GM23338 (cell line): ENCODE measurements at regions not wholly inside any gene's neighbourhood (a gene's known extent, or its start where the extent isn't known, plus 50 kb on each side); places are given as distances from the start of the nearest gene placed in this dataset.

Source experiments
- CREB1 ChIP-seq: fragments of 250-450 bp; sonication (Bioruptor Pico); IDR thresholded peaks from 2 replicates; pipeline ENCODE4 v1.5.0; 2020; ENCODE audit warnings: low read depth, mild to moderate bottlenecking, moderate library complexity
- EZH2 ChIP-seq: fragments of 200-600 bp; sonication (generic); IDR thresholded peaks from one replicate; pipeline ENCODE4 v1.8.0; 2017; ENCODE audit warnings: antibody characterized with exemption, mild to moderate bottlenecking, low read depth; ENCODE audit not compliant: unreplicated experiment
- EZH2phosphoT487 ChIP-seq: fragments of 200-600 bp; sonication (generic); IDR thresholded peaks from one replicate; pipeline ENCODE4 v1.8.1; 2018; ENCODE audit warnings: antibody characterized with exemption; ENCODE audit not compliant: unreplicated experiment
- JUNB ChIP-seq: IDR thresholded peaks from one replicate; pipeline ENCODE4 v1.6.1; 2016; ENCODE audit warnings: antibody characterized with exemption; ENCODE audit not compliant: unreplicated experiment
- NANOG ChIP-seq: IDR thresholded peaks from 2 replicates; pipeline ENCODE4 v1.6.1; 2016; ENCODE audit warnings: antibody characterized with exemption, borderline replicate concordance
- POLR2AphosphoS5 ChIP-seq: IDR thresholded peaks from 2 replicates; pipeline ENCODE4 v1.6.1; 2016; ENCODE audit warnings: antibody characterized with exemption, low read depth
- STAT1 ChIP-seq: IDR thresholded peaks from one replicate; pipeline ENCODE4 v1.6.1; 2016; ENCODE audit warnings: antibody characterized with exemption; ENCODE audit not compliant: unreplicated experiment
- ZNF114 ChIP-seq: fragments of 250-450 bp; sonication (Bioruptor Pico); IDR thresholded peaks from 2 replicates; pipeline ENCODE4 v1.5.0; 2020; ENCODE audit warnings: mild to moderate bottlenecking, moderate library complexity
- ZNF331 ChIP-seq: fragments of 250-450 bp; sonication (Bioruptor Pico); IDR thresholded peaks from 2 replicates; pipeline ENCODE4 v1.5.0; 2020; ENCODE audit warnings: low read depth, mild to moderate bottlenecking, moderate library complexity
- TF ChIP-seq, protein P1 (sequence below), 2 experiments: fragments of 200-600 bp in 1 of 2; sonication (generic) in 1 of 2; conservative IDR thresholded peaks; 2 replicates each; pipeline versions ENCODE4 v1.5.1 to v1.6.1; 2016 to 2017; ENCODE audit warnings: antibody characterized with exemption in 2 of 2, low read depth in 2 of 2, mild to moderate bottlenecking in 2 of 2, moderate library complexity in 1 of 2
- TF ChIP-seq, protein P2 (sequence below): IDR thresholded peaks from 2 replicates; pipeline ENCODE4 v1.6.1; 2016; ENCODE audit warnings: antibody characterized with exemption
- TF ChIP-seq, protein P3 (sequence below): IDR thresholded peaks from one replicate; pipeline ENCODE4 v1.6.1; 2018; ENCODE audit warnings: antibody characterized with exemption; ENCODE audit not compliant: unreplicated experiment
- TF ChIP-seq, protein P4 (sequence below): fragments of 250-450 bp; sonication (Bioruptor Pico); IDR thresholded peaks from 2 replicates; pipeline ENCODE4 v1.5.0; 2020; ENCODE audit warnings: mild to moderate bottlenecking, moderate library complexity

DNA sequence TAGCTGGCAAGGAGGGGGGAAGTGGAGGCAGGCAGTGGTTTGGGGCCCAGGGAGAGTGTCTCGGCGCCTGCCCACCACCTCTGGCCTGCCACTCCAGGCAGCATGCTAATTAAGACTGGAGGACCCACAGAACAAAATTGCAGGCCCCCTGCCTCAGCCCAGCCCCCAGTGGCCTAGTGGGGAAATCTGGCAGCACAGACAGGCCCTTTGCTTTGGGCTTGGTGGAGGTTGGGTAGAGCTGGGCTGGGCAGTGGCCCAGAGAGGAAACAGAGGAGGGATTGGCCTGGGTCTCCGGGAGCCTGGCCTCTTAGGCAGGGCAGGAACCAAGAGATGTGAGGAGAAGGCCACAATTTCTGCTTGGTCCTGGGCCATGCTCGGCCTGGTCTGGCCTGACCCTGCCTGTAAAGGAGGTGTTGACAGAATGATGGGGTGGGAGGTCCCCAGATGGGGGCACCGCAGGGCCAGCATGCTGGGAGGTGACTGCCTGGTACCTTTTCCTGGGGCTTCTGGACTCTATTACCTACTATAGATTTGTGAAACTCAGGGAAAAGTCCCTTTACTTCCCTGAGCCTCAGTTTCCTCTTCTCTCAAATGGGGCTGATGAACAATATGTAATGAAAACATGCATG, 92.4 kb upstream of the PJA1 start:
- TF ChIP-seq, protein P1, sequence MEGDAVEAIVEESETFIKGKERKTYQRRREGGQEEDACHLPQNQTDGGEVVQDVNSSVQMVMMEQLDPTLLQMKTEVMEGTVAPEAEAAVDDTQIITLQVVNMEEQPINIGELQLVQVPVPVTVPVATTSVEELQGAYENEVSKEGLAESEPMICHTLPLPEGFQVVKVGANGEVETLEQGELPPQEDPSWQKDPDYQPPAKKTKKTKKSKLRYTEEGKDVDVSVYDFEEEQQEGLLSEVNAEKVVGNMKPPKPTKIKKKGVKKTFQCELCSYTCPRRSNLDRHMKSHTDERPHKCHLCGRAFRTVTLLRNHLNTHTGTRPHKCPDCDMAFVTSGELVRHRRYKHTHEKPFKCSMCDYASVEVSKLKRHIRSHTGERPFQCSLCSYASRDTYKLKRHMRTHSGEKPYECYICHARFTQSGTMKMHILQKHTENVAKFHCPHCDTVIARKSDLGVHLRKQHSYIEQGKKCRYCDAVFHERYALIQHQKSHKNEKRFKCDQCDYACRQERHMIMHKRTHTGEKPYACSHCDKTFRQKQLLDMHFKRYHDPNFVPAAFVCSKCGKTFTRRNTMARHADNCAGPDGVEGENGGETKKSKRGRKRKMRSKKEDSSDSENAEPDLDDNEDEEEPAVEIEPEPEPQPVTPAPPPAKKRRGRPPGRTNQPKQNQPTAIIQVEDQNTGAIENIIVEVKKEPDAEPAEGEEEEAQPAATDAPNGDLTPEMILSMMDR (conservative IDR thresholded peaks at IDR 0.05; ENCODE audit: low read depth in 2 of 2): no peak; a peak in 1 of 4 replicates
- TF ChIP-seq EZH2 (no peak), EZH2phosphoT487 (no peak), POLR2AphosphoS5 (no peak), ZNF114 (CRISPR knock-in tag) (no peak), ZNF331 (no peak), CREB1 (no peak), JUNB (no peak), NANOG (no peak), STAT1 (no peak)
- TF ChIP-seq, protein P2, sequence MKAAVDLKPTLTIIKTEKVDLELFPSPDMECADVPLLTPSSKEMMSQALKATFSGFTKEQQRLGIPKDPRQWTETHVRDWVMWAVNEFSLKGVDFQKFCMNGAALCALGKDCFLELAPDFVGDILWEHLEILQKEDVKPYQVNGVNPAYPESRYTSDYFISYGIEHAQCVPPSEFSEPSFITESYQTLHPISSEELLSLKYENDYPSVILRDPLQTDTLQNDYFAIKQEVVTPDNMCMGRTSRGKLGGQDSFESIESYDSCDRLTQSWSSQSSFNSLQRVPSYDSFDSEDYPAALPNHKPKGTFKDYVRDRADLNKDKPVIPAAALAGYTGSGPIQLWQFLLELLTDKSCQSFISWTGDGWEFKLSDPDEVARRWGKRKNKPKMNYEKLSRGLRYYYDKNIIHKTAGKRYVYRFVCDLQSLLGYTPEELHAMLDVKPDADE: no peak
- TF ChIP-seq, protein P3, sequence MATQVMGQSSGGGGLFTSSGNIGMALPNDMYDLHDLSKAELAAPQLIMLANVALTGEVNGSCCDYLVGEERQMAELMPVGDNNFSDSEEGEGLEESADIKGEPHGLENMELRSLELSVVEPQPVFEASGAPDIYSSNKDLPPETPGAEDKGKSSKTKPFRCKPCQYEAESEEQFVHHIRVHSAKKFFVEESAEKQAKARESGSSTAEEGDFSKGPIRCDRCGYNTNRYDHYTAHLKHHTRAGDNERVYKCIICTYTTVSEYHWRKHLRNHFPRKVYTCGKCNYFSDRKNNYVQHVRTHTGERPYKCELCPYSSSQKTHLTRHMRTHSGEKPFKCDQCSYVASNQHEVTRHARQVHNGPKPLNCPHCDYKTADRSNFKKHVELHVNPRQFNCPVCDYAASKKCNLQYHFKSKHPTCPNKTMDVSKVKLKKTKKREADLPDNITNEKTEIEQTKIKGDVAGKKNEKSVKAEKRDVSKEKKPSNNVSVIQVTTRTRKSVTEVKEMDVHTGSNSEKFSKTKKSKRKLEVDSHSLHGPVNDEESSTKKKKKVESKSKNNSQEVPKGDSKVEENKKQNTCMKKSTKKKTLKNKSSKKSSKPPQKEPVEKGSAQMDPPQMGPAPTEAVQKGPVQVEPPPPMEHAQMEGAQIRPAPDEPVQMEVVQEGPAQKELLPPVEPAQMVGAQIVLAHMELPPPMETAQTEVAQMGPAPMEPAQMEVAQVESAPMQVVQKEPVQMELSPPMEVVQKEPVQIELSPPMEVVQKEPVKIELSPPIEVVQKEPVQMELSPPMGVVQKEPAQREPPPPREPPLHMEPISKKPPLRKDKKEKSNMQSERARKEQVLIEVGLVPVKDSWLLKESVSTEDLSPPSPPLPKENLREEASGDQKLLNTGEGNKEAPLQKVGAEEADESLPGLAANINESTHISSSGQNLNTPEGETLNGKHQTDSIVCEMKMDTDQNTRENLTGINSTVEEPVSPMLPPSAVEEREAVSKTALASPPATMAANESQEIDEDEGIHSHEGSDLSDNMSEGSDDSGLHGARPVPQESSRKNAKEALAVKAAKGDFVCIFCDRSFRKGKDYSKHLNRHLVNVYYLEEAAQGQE: no peak
- TF ChIP-seq, protein P4, sequence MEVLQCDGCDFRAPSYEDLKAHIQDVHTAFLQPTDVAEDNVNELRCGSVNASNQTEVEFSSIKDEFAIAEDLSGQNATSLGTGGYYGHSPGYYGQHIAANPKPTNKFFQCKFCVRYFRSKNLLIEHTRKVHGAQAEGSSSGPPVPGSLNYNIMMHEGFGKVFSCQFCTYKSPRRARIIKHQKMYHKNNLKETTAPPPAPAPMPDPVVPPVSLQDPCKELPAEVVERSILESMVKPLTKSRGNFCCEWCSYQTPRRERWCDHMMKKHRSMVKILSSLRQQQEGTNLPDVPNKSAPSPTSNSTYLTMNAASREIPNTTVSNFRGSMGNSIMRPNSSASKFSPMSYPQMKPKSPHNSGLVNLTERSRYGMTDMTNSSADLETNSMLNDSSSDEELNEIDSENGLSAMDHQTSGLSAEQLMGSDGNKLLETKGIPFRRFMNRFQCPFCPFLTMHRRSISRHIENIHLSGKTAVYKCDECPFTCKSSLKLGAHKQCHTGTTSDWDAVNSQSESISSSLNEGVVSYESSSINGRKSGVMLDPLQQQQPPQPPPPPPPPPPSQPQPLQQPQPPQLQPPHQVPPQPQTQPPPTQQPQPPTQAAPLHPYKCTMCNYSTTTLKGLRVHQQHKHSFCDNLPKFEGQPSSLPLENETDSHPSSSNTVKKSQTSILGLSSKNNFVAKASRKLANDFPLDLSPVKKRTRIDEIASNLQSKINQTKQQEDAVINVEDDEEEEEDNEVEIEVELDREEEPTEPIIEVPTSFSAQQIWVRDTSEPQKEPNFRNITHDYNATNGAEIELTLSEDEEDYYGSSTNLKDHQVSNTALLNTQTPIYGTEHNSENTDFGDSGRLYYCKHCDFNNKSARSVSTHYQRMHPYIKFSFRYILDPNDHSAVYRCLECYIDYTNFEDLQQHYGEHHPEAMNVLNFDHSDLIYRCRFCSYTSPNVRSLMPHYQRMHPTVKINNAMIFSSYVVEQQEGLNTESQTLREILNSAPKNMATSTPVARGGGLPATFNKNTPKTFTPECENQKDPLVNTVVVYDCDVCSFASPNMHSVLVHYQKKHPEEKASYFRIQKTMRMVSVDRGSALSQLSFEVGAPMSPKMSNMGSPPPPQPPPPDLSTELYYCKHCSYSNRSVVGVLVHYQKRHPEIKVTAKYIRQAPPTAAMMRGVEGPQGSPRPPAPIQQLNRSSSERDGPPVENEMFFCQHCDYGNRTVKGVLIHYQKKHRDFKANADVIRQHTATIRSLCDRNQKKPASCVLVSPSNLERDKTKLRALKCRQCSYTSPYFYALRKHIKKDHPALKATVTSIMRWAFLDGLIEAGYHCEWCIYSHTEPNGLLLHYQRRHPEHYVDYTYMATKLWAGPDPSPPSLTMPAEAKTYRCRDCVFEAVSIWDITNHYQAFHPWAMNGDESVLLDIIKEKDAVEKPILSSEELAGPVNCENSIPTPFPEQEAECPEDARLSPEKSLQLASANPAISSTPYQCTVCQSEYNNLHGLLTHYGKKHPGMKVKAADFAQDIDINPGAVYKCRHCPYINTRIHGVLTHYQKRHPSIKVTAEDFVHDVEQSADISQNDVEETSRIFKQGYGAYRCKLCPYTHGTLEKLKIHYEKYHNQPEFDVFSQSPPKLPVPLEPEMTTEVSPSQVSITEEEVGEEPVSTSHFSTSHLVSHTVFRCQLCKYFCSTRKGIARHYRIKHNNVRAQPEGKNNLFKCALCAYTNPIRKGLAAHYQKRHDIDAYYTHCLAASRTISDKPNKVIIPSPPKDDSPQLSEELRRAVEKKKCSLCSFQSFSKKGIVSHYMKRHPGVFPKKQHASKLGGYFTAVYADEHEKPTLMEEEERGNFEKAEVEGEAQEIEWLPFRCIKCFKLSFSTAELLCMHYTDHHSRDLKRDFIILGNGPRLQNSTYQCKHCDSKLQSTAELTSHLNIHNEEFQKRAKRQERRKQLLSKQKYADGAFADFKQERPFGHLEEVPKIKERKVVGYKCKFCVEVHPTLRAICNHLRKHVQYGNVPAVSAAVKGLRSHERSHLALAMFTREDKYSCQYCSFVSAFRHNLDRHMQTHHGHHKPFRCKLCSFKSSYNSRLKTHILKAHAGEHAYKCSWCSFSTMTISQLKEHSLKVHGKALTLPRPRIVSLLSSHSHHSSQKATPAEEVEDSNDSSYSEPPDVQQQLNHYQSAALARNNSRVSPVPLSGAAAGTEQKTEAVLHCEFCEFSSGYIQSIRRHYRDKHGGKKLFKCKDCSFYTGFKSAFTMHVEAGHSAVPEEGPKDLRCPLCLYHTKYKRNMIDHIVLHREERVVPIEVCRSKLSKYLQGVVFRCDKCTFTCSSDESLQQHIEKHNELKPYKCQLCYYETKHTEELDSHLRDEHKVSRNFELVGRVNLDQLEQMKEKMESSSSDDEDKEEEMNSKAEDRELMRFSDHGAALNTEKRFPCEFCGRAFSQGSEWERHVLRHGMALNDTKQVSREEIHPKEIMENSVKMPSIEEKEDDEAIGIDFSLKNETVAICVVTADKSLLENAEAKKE: no peak
